H1 (cell line): ENCODE measurements at regions not wholly inside any gene's neighbourhood (a gene's known extent, or its start where the extent isn't known, plus 50 kb on each side); places are given as distances from the start of the nearest gene placed in this dataset.

Experiments
- CTCF ChIA-PET: fragments of 300-600 bp; sonication (Branson Sonifier 250); formaldehyde crosslinking; loops from one replicate; lab custom pipeline; 2021; ENCODE audit not compliant: partially characterized antibody; lab: Charles Lee
- POLR2A ChIA-PET: fragments of 300-600 bp; sonication (Branson Sonifier 250); formaldehyde crosslinking; loops from one replicate; lab custom pipeline; 2021; ENCODE audit warnings: inconsistent platforms; ENCODE audit not compliant: partially characterized antibody; lab: Charles Lee
- DNase-seq, 2 experiments: peaks; one replicate each; pipeline versions ENCODE4 v3.0.0 to v3.0.0-alpha.2; 2010 to 2022; ENCODE audit warnings: low spot score in 2 of 2, low read depth in 1 of 2, mixed read lengths in 1 of 2
- FAIRE-seq: peaks from 2 replicates; lab custom pipeline; 2011; peaks lifted over from hg19 to GRCh38; lab: Jason Lieb, UNC
- H2AFZ ChIP-seq: 2 replicates; pipeline ENCODE4 v1.8.1; 2012; ENCODE audit warnings: low read length, inconsistent platforms
- H2AK5ac ChIP-seq: 2 replicates; pipeline ENCODE4 v1.6.1; 2013; ENCODE audit warnings: low read depth, low read length
- H2BK120ac ChIP-seq: replicated peaks from 2 replicates; pipeline ENCODE3; 2013; ENCODE audit warnings: low read depth, low read length, inconsistent platforms
- H2BK12ac ChIP-seq: 2 replicates; pipeline ENCODE4 v1.6.1; 2013; ENCODE audit warnings: low read depth, low read length
- H2BK15ac ChIP-seq: 2 replicates; pipeline ENCODE4 v1.6.1; 2013; ENCODE audit warnings: low read length
- H2BK20ac ChIP-seq: 2 replicates; pipeline ENCODE4 v1.6.1; 2013; ENCODE audit warnings: low read length
- H2BK5ac ChIP-seq: 2 replicates; pipeline ENCODE4 v1.6.1; 2013; ENCODE audit warnings: low read depth, low read length
- H3K14ac ChIP-seq: 2 replicates; pipeline ENCODE4 v1.6.1; 2013; ENCODE audit warnings: inconsistent platforms; ENCODE audit not compliant: insufficient read length
- H3K18ac ChIP-seq: 2 replicates; pipeline ENCODE4 v1.6.1; 2013; ENCODE audit warnings: low read length; ENCODE audit errors: extremely low read depth
- H3K23ac ChIP-seq: 2 replicates; pipeline ENCODE4 v1.6.1; 2013; ENCODE audit warnings: inconsistent platforms; ENCODE audit not compliant: insufficient read length
- H3K23me2 ChIP-seq: 2 replicates; pipeline ENCODE4 v1.6.1; 2013; ENCODE audit warnings: low read depth, low read length
- H3K27ac ChIP-seq: 2 replicates; pipeline ENCODE4 v1.6.1; 2011; ENCODE audit warnings: low read depth, low read length, inconsistent platforms
- H3K27me3 ChIP-seq, 4 experiments: replicated peaks in 1 of 4; 1 replicate in 1 of 4; 2 replicates in 3 of 4; pipeline versions ENCODE4 v1.6.1 to v1.8.1; 2011 to 2013; ENCODE audit warnings: low read length in 3 of 4, mild to moderate bottlenecking in 3 of 4, inconsistent platforms in 2 of 4, mixed read lengths in 2 of 4, moderate library complexity in 1 of 4; ENCODE audit not compliant: control insufficient read depth in 3 of 4, insufficient read depth in 3 of 4; ENCODE audit errors: extremely low read depth in 1 of 4
- H3K36me3 ChIP-seq, 4 experiments: 2 replicates each; pipeline versions ENCODE4 v1.6.1 to v1.8.1; 2011 to 2013; ENCODE audit warnings: mild to moderate bottlenecking in 4 of 4, low read length in 3 of 4, moderate library complexity in 2 of 4, control low read depth in 1 of 4, inconsistent platforms in 1 of 4; ENCODE audit not compliant: insufficient read depth in 4 of 4, control insufficient read depth in 2 of 4
- H3K4ac ChIP-seq: replicated peaks from 2 replicates; pipeline ENCODE3; 2013; ENCODE audit warnings: low read length, low read depth, mixed read lengths, inconsistent platforms; ENCODE audit not compliant: insufficient read length
- H3K4me1 ChIP-seq, 4 experiments: replicated peaks in 1 of 4; 1 replicate in 1 of 4; 2 replicates in 3 of 4; pipeline versions ENCODE4 v1.6.1 to v1.8.1; 2011 to 2013; ENCODE audit warnings: low read length in 3 of 4, inconsistent platforms in 2 of 4, mixed read lengths in 1 of 4; ENCODE audit not compliant: insufficient read depth in 4 of 4, control insufficient read depth in 3 of 4
- H3K4me2 ChIP-seq, 2 experiments: 2 replicates each; pipeline versions ENCODE4 v1.6.1 to v1.8.1; 2011 to 2013; ENCODE audit warnings: low read depth in 2 of 2, low read length in 2 of 2, control low read depth in 1 of 2, inconsistent platforms in 1 of 2, mild to moderate bottlenecking in 1 of 2; ENCODE audit not compliant: insufficient read depth in 1 of 2
- H3K4me3 ChIP-seq, 4 experiments: fragments of 200-600, 300-600 bp in 1 of 4; sonication (generic), shearing (Covaris generic), sonication (Bioruptor Twin) in 1 of 4; 2 replicates each; pipeline versions ENCODE4 v1.5.1 to v1.8.1; 2011 to 2016; ENCODE audit warnings: low read length in 4 of 4, low read depth in 3 of 4, control low read depth in 2 of 4, inconsistent platforms in 2 of 4, mild to moderate bottlenecking in 2 of 4, mixed read lengths in 1 of 4, moderate library complexity in 1 of 4; ENCODE audit not compliant: insufficient read depth in 2 of 4; ENCODE audit errors: extremely low read depth in 1 of 4
- H3K56ac ChIP-seq: replicated peaks from 2 replicates; pipeline ENCODE3; 2013; ENCODE audit warnings: low read depth, mild to moderate bottlenecking, mixed read lengths, low read length, inconsistent platforms; ENCODE audit not compliant: insufficient read length
- H3K79me1 ChIP-seq: 2 replicates; pipeline ENCODE4 v1.6.1; 2013; ENCODE audit warnings: low read depth, low read length, control low read depth
- H3K79me2 ChIP-seq, 2 experiments: 2 replicates each; pipeline versions ENCODE4 v1.6.1 to v1.8.1; 2012 to 2013; ENCODE audit warnings: low read length in 2 of 2, mild to moderate bottlenecking in 2 of 2, inconsistent platforms in 1 of 2; ENCODE audit not compliant: insufficient read depth in 2 of 2, control insufficient read depth in 1 of 2
- H3K9ac ChIP-seq, 4 experiments: replicated peaks in 1 of 4; 1 replicate in 1 of 4; 2 replicates in 3 of 4; pipeline versions ENCODE4 v1.6.1 to v1.8.1; 2011 to 2013; ENCODE audit warnings: low read depth in 3 of 4, low read length in 3 of 4, control low read depth in 2 of 4, mild to moderate bottlenecking in 2 of 4, moderate library complexity in 2 of 4, inconsistent platforms in 1 of 4; ENCODE audit errors: extremely low read depth in 1 of 4
- H3K9me3 ChIP-seq, 2 experiments: 2 replicates each; pipeline versions ENCODE4 v1.6.1 to v1.8.1; 2012 to 2013; ENCODE audit warnings: mild to moderate bottlenecking in 2 of 2, moderate library complexity in 2 of 2, control low read depth in 1 of 2, inconsistent platforms in 1 of 2, low read depth in 1 of 2, low read length in 1 of 2, mixed read lengths in 1 of 2; ENCODE audit not compliant: insufficient read depth in 2 of 2
- H4K20me1 ChIP-seq, 2 experiments: replicated peaks in 1 of 2; 2 replicates each; pipeline versions ENCODE3 to v1.8.1; 2011 to 2013; ENCODE audit warnings: inconsistent platforms in 2 of 2, low read length in 2 of 2, mild to moderate bottlenecking in 1 of 2; ENCODE audit not compliant: insufficient read depth in 2 of 2, control insufficient read depth in 1 of 2
- H4K5ac ChIP-seq: 2 replicates; pipeline ENCODE4 v1.6.1; 2013; ENCODE audit warnings: low read length, low read depth, mixed read lengths, inconsistent platforms; ENCODE audit not compliant: insufficient read length
- H4K8ac ChIP-seq: 2 replicates; pipeline ENCODE4 v1.8.0; 2013; ENCODE audit warnings: mild to moderate bottlenecking, moderate library complexity, low read length, inconsistent platforms; ENCODE audit not compliant: insufficient read depth; ENCODE audit errors: extremely low read depth
- H4K91ac ChIP-seq: replicated peaks from 2 replicates; pipeline ENCODE3; 2013; ENCODE audit warnings: low read length, mixed read lengths, inconsistent platforms; ENCODE audit not compliant: insufficient read length
- ASH2L ChIP-seq: fragments of 200-600, 300-600 bp; sonication (generic); IDR thresholded peaks from one replicate; pipeline ENCODE4 v1.7.1; 2017; ENCODE audit warnings: low read length
- CEBPB ChIP-seq: IDR thresholded peaks from 2 replicates; pipeline ENCODE4 v1.6.1; 2012; ENCODE audit warnings: low read depth, low read length
- GTF2F1 ChIP-seq: IDR thresholded peaks from 2 replicates; pipeline ENCODE4 v1.6.1; 2012; ENCODE audit warnings: low read depth, low read length, improper control_type of control experiment, borderline replicate concordance
- MAFK ChIP-seq: IDR thresholded peaks from 2 replicates; pipeline ENCODE4 v1.6.1; 2012; ENCODE audit warnings: low read depth, mild to moderate bottlenecking, improper control_type of control experiment, low read length
- PHF8 ChIP-seq: fragments of 200-600 bp; sonication (generic); conservative IDR thresholded peaks from 2 replicates; pipeline ENCODE4 v1.7.1; 2012; ENCODE audit warnings: low read depth, mild to moderate bottlenecking, inconsistent platforms, low read length, moderate library complexity
- POU5F1 ChIP-seq: IDR thresholded peaks from 2 replicates; pipeline ENCODE4 v1.6.1; 2011; ENCODE audit warnings: low read depth, mild to moderate bottlenecking, low read length, moderate library complexity
- RNF2 ChIP-seq: fragments of 200-900, 300-1000 bp; sonication (generic); IDR thresholded peaks from 2 replicates; pipeline ENCODE4 v1.7.1; 2016; ENCODE audit warnings: borderline replicate concordance, low read depth, mild to moderate bottlenecking, antibody characterized with exemption, low read length; ENCODE audit not compliant: poor library complexity, severe bottlenecking; ENCODE audit errors: missing control alignments
- SIX5 ChIP-seq: IDR thresholded peaks from 2 replicates; pipeline ENCODE4 v1.6.1; 2011; ENCODE audit warnings: mild to moderate bottlenecking, low read depth, low read length
- TAF1 ChIP-seq: IDR thresholded peaks from 2 replicates; pipeline ENCODE4 v1.6.1; 2011; ENCODE audit warnings: mild to moderate bottlenecking, low read depth, low read length
- TCF12 ChIP-seq: IDR thresholded peaks from 2 replicates; pipeline ENCODE4 v1.6.1; 2011; ENCODE audit warnings: low read depth, mild to moderate bottlenecking, low read length
- WGBS, 2 experiments: shearing (Covaris generic) in 1 of 2; methylation state at CpG; one replicate each; pipeline versions ENCODE4 v1.1.6 to v1.1.7; 2013 to 2015; ENCODE audit warnings: low lambda C conversion rate in 2 of 2, mixed read lengths in 2 of 2, inconsistent platforms in 1 of 2, low coverage in 1 of 2, missing lambda C conversion rate in 1 of 2; ENCODE audit not compliant: insufficient replicate concordance in 2 of 2, insufficient coverage in 1 of 2, insufficient read length in 1 of 2; ENCODE audit errors: extremely low coverage in 1 of 2, missing lambda C conversion rate in 1 of 2; 5-methylcytosine and 5-hydroxymethylcytosine counted together

DNA sequence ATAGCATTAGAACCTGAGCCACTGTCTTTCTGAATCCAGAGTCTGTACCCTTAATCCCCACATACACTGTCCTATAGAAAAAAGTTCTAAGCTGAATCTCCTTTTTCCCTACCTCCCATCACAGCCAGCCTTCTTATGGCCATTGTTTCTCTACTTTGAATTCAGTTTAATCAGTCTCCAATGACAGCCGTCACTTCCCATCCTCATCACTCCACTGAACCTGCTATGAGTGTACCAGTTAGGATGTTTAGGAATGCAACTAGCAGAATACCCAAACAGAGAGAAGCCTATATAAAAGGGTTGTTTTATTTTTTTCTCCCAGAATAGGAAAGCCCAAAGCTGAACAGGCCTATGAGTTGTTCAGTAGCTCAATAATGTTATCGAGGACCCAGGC, 220.4 kb upstream of the NREP start:
- Histone ChIP-seq H2BK15ac (no peak overlapping the region), H4K8ac (no peak overlapping the region), H3K9me3 (no peaks in the 10 kb centered on the region), H3K9ac (no peak overlapping the region), H3K36me3 (no peaks in the 10 kb centered on the region), H4K91ac (no peak overlapping the region), H3K4ac (no peak overlapping the region), H2BK12ac (no peak overlapping the region), H3K56ac (no peak overlapping the region), H3K4me1 (no peaks in the 10 kb centered on the region), H2BK5ac (no peak overlapping the region), H3K4me3 (no peak overlapping the region), H3K79me2 (no peaks in the 10 kb centered on the region), H4K20me1 (no peaks in the 10 kb centered on the region), H3K18ac (no peak overlapping the region), H2AK5ac (no peak overlapping the region), H2BK20ac (no peak overlapping the region), H2AFZ (no peak overlapping the region), H3K27ac (no peak overlapping the region), H3K23me2 (no peaks in the 10 kb centered on the region), H3K79me1 (no peaks in the 10 kb centered on the region), H2BK120ac (no peak overlapping the region), H3K23ac (no peak overlapping the region), H3K4me2 (no peak overlapping the region), H3K14ac (no peak overlapping the region), H4K5ac (no peak overlapping the region), H3K27me3 (no peaks in the 10 kb centered on the region)
- FAIRE-seq (no peak), DNase-seq (no peak)
- POLR2A ChIA-PET, result no interaction called here
- WGBS, 2 experiments, result 80% methylated on average over 2 of the region's 2 CpGs; no CpG with 5 or more reads in 1 of the 2 experiments
- TF ChIP-seq GTF2F1, result no peak
- no peak for TF ChIP-seq PHF8
- no peak for TF ChIP-seq TAF1
- no peak for TF ChIP-seq POU5F1
- no peak for TF ChIP-seq CEBPB
- no peak for TF ChIP-seq TCF12
- TF ChIP-seq SIX5, result no peak
- no peak for TF ChIP-seq MAFK
- TF ChIP-seq ASH2L, result no peak
- no peak for TF ChIP-seq RNF2
- CTCF ChIA-PET, result interaction anchor here (0.6 to 1.5 kb wide), 2 partner anchors 11 to 290 kb away, joined by 3 to 4 read pairs; no protein-coding TSS in a partner anchor
